Activated naive CD8-positive, alpha-beta T cell treated with anti-CD3 and anti-CD28 coated beads, Interleukin-2, amount 10 ng/mL, durations not matched to agents 7 days and 5 days (primary cell): ENCODE measurements at regions not wholly inside any gene's neighbourhood (a gene's known extent, or its start where the extent isn't known, plus 50 kb on each side); places are given as distances from the start of the nearest gene placed in this dataset.

Experiments
- ATAC-seq: fragments of 150-1000 bp; cut with Tn5 transposase; one replicate; pipeline ENCODE4 v1.10.0; 2021; ENCODE audit warnings: low read depth, moderate library complexity
- POLR2A ChIA-PET: fragments of 350-600 bp; sonication (Branson Sonifier 250); formaldehyde crosslinking; loops from one replicate; lab custom pipeline; 2021; ENCODE audit warnings: antibody characterized with exemption; lab: Charles Lee
- DNase-seq: peaks from one replicate; pipeline ENCODE4 v3.0.0; 2021
- H3K27ac Mint-ChIP-seq: one replicate; pipeline ENCODE4 v1.8.0; 2022; ENCODE audit warnings: mild to moderate bottlenecking, mixed read lengths
- H3K27me3 Mint-ChIP-seq: one replicate; pipeline ENCODE4 v1.8.0; 2022; ENCODE audit warnings: mild to moderate bottlenecking, moderate library complexity, mixed read lengths
- H3K36me3 Mint-ChIP-seq: one replicate; pipeline ENCODE4 v1.8.0; 2021; ENCODE audit warnings: mild to moderate bottlenecking, mixed read lengths
- H3K4me1 Mint-ChIP-seq: one replicate; pipeline ENCODE4 v1.8.0; 2021; ENCODE audit warnings: mixed read lengths
- H3K4me3 Mint-ChIP-seq: one replicate; pipeline ENCODE4 v1.8.0; 2022; ENCODE audit warnings: mild to moderate bottlenecking, moderate library complexity, mixed read lengths
- H3K9me3 Mint-ChIP-seq: one replicate; pipeline ENCODE4 v1.8.0; 2021; ENCODE audit warnings: mixed read lengths

GRCh38 chrY:13756615-13757014 is 52.9 kb downstream of the TMSB4Y start:
- Mint-ChIP-seq H3K27me3 (no peaks in the 10 kb centered on the region), H3K4me3 (no peak overlapping the region), H3K27ac (no peak overlapping the region), H3K4me1 (no peaks in the 10 kb centered on the region), H3K36me3 (no peaks in the 10 kb centered on the region), H3K9me3 (no peaks in the 10 kb centered on the region)
- DNase-seq (no peak), ATAC-seq (no peak)
- POLR2A ChIA-PET = no interaction called here

- Mint-ChIP-seq H3K9me3 (no peaks in the 10 kb centered on the region), H3K27me3 (no peaks in the 10 kb centered on the region), H3K4me1 (no peaks in the 10 kb centered on the region), H3K36me3 (peaks cover 2% of the 10 kb centered on the region), H3K4me3 (no peak overlapping the region), H3K27ac (no peak overlapping the region)
- POLR2A ChIA-PET = no interaction called here
- no peak for DNase-seq
- no peak for ATAC-seq
These were observed 62.3 kb downstream of the TMSB4Y start for GRCh38 chrY:13766040-13766439.

- POLR2A ChIA-PET = no interaction called here
These were observed 86.6 kb downstream of the TMSB4Y start for GRCh38 chrY:13790108-13790793.

GRCh38 chrY:13795067-13795466 is 91.4 kb downstream of the TMSB4Y start:
- DNase-seq (no peak), ATAC-seq (no peak)
- peaks cover 3% of the 10 kb centered on the region for H3K36me3 Mint-ChIP-seq
- H3K9me3 Mint-ChIP-seq = peaks cover 1% of the 10 kb centered on the region
- POLR2A ChIA-PET = no interaction called here
- no peaks in the 10 kb centered on the region for H3K27me3 Mint-ChIP-seq
- no peak overlapping the region for H3K4me3 Mint-ChIP-seq
- H3K27ac Mint-ChIP-seq = no peak overlapping the region
- H3K4me1 Mint-ChIP-seq = peaks cover 5% of the 10 kb centered on the region

More at GRCh38 chrY:13790108-13790793, 86.6 kb downstream of the TMSB4Y start:
- H3K27ac Mint-ChIP-seq = peak overlapping the region; percentile 70
- no peak for DNase-seq
- peaks cover 3% of the 10 kb centered on the region for H3K9me3 Mint-ChIP-seq
- H3K36me3 Mint-ChIP-seq = peaks cover 3% of the 10 kb centered on the region
- H3K4me3 Mint-ChIP-seq = peak overlapping the region; percentile 16
- H3K27me3 Mint-ChIP-seq = no peaks in the 10 kb centered on the region
- no peak for ATAC-seq
- H3K4me1 Mint-ChIP-seq = peaks cover 14% of the 10 kb centered on the region

- ATAC-seq (no peak), DNase-seq (no peak)
- Mint-ChIP-seq H3K27ac (no peak overlapping the region), H3K27me3 (no peaks in the 10 kb centered on the region), H3K4me1 (peaks cover 4% of the 10 kb centered on the region), H3K9me3 (no peaks in the 10 kb centered on the region), H3K4me3 (no peak overlapping the region), H3K36me3 (peaks cover 3% of the 10 kb centered on the region)
- POLR2A ChIA-PET = no interaction called here
These were observed 99.1 kb downstream of the TMSB4Y start for GRCh38 chrY:13802828-13803227.

- peaks cover 2% of the 10 kb centered on the region for H3K36me3 Mint-ChIP-seq
- POLR2A ChIA-PET = no interaction called here
- no peak overlapping the region for H3K4me3 Mint-ChIP-seq
- no peak overlapping the region for H3K27ac Mint-ChIP-seq
- no peaks in the 10 kb centered on the region for H3K27me3 Mint-ChIP-seq
- DNase-seq (no peak), ATAC-seq (no peak)
- H3K9me3 Mint-ChIP-seq = peaks cover 2% of the 10 kb centered on the region
- peaks cover 4% of the 10 kb centered on the region for H3K4me1 Mint-ChIP-seq
These were observed 99.7 kb downstream of the TMSB4Y start for GRCh38 chrY:13803424-13803823.

GRCh38 chrY:13804124-13805056 is 100.7 kb downstream of the TMSB4Y start:
- POLR2A ChIA-PET = no interaction called here
- Mint-ChIP-seq H3K27ac (no peak overlapping the region), H3K36me3 (no peaks in the 10 kb centered on the region)

GRCh38 chrY:13805057-13805735 is 101.5 kb downstream of the TMSB4Y start:
- Mint-ChIP-seq H3K27ac (peak overlapping the region; percentile 5), H3K36me3 (no peaks in the 10 kb centered on the region), H3K4me3 (peak overlapping the region; percentile 12), H3K9me3 (peaks cover 4% of the 10 kb centered on the region), H3K4me1 (peaks cover 4% of the 10 kb centered on the region), H3K27me3 (no peaks in the 10 kb centered on the region)
- ATAC-seq (no peak), DNase-seq (no peak)
- POLR2A ChIA-PET = no interaction called here

More at GRCh38 chrY:13804124-13805056, 100.7 kb downstream of the TMSB4Y start:
- Mint-ChIP-seq H3K27me3 (no peaks in the 10 kb centered on the region), H3K4me3 (no peak overlapping the region), H3K4me1 (peaks cover 4% of the 10 kb centered on the region), H3K9me3 (peaks cover 4% of the 10 kb centered on the region)
- DNase-seq = no peak
- ATAC-seq = no peak

GRCh38 chrY:13805736-13806067 is 102.0 kb downstream of the TMSB4Y start:
- Mint-ChIP-seq H3K36me3 (peaks cover 3% of the 10 kb centered on the region), H3K27me3 (no peaks in the 10 kb centered on the region), H3K9me3 (peaks cover 6% of the 10 kb centered on the region), H3K4me1 (peaks cover 4% of the 10 kb centered on the region), H3K27ac (peak overlapping the region; percentile 5), H3K4me3 (no peak overlapping the region)
- DNase-seq (no peak), ATAC-seq (no peak)
- POLR2A ChIA-PET = no interaction called here

GRCh38 chrY:13830089-13830488 is 126.4 kb downstream of the TMSB4Y start:
- ATAC-seq (no peak), DNase-seq (no peak)
- Mint-ChIP-seq H3K36me3 (no peaks in the 10 kb centered on the region), H3K4me1 (peaks cover 1% of the 10 kb centered on the region), H3K27ac (peak overlapping the region; percentile 25), H3K9me3 (peaks cover 2% of the 10 kb centered on the region), H3K4me3 (peak overlapping the region; percentile 44), H3K27me3 (no peaks in the 10 kb centered on the region)
- POLR2A ChIA-PET = no interaction called here

- Mint-ChIP-seq H3K27me3 (no peaks in the 10 kb centered on the region), H3K4me3 (no peak overlapping the region), H3K9me3 (peaks cover 6% of the 10 kb centered on the region), H3K36me3 (peaks cover 2% of the 10 kb centered on the region), H3K4me1 (no peaks in the 10 kb centered on the region), H3K27ac (no peak overlapping the region)
- POLR2A ChIA-PET = no interaction called here
- DNase-seq = no peak
- ATAC-seq = no peak
These were observed 140.7 kb downstream of the TMSB4Y start for GRCh38 chrY:13844411-13844810.

- ATAC-seq = no peak
- Mint-ChIP-seq H3K36me3 (peaks cover 2% of the 10 kb centered on the region), H3K27me3 (no peaks in the 10 kb centered on the region), H3K27ac (no peak overlapping the region), H3K4me1 (no peaks in the 10 kb centered on the region), H3K4me3 (no peak overlapping the region), H3K9me3 (peaks cover 6% of the 10 kb centered on the region)
- POLR2A ChIA-PET = no interaction called here
- DNase-seq = no peak
These were observed 141.0 kb downstream of the VCY start for GRCh38 chrY:13845276-13845675.

GRCh38 chrY:13869611-13870010 is 116.7 kb downstream of the VCY start:
- Mint-ChIP-seq H3K4me1 (no peaks in the 10 kb centered on the region), H3K9me3 (no peaks in the 10 kb centered on the region), H3K27ac (no peak overlapping the region), H3K27me3 (no peaks in the 10 kb centered on the region), H3K36me3 (peaks cover 1% of the 10 kb centered on the region), H3K4me3 (no peak overlapping the region)
- POLR2A ChIA-PET = no interaction called here
- DNase-seq (no peak), ATAC-seq (no peak)
